ENCODE measurements at regions not wholly inside any gene's neighbourhood (a gene's known extent, or its start where the extent isn't known, plus 50 kb on each side); places are given as distances from the start of the nearest gene placed in this dataset.

DNA sequence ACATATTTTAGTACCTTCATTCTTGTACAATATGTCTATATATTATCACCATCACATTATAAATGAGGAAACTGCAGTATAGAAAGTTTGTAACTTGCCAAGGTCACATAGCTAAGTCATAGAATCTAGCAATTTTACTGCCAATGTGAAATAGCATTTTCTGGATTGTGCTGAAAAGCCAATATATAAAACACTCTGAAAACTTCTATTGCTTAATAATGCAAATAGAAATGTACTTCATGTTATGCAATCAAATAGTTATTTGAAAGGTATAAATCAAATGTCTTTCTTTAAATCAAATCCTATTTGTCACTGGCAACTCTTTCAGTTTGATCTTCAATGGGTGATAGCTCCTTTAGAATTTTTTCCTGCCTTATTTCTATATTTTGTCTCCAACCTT, 129.5 kb downstream of the TMEM26 start:
- TF ChIP-seq POLR2AphosphoS5 (IDR thresholded peaks at IDR 0.05; ENCODE audit: low read depth, low read length) (no peak), POLR2A (IDR thresholded peaks at IDR 0.05; ENCODE audit: low read depth, low read length) (no peak), PAX5 (IDR thresholded peaks at IDR 0.05; ENCODE audit: insufficient read depth, low read length, severe bottlenecking) (no peak)
